IPS-20b (cell line): ENCODE measurements at regions not wholly inside any gene's neighbourhood (a gene's known extent, or its start where the extent isn't known, plus 50 kb on each side); places are given as distances from the start of the nearest gene placed in this dataset.
"Not testable (repeated sequence)": the region's sequence is repeated elsewhere in the genome, so short reads cannot be mapped to it uniquely, and the experiment has no call there.

Source experiments
- H3K27ac ChIP-seq: one replicate; pipeline ENCODE4 v1.5.1; 2013; ENCODE audit warnings: low read length
- H3K27me3 ChIP-seq: 2 replicates; pipeline ENCODE4 v1.6.1; 2013; ENCODE audit warnings: mild to moderate bottlenecking, low read length, inconsistent platforms; ENCODE audit not compliant: insufficient read depth
- H3K36me3 ChIP-seq: 2 replicates; pipeline ENCODE4 v1.6.1; 2013; ENCODE audit warnings: low read depth, mild to moderate bottlenecking, inconsistent platforms, low read length, moderate library complexity; ENCODE audit not compliant: insufficient read depth
- H3K4me1 ChIP-seq: 2 replicates; pipeline ENCODE4 v1.6.1; 2013; ENCODE audit warnings: mild to moderate bottlenecking, control low read depth, inconsistent platforms, low read length, moderate library complexity; ENCODE audit not compliant: insufficient read depth
- H3K4me3 ChIP-seq: 2 replicates; pipeline ENCODE4 v1.5.1; 2013; ENCODE audit warnings: mild to moderate bottlenecking, low read length, inconsistent platforms
- H3K9ac ChIP-seq: 2 replicates; pipeline ENCODE4 v1.6.1; 2013; ENCODE audit warnings: low read depth, mild to moderate bottlenecking, inconsistent platforms, low read length, moderate library complexity
- H3K9me3 ChIP-seq: 2 replicates; pipeline ENCODE4 v1.6.1; 2013; ENCODE audit warnings: mild to moderate bottlenecking, low read depth, low read length, inconsistent platforms; ENCODE audit not compliant: insufficient read depth

- Histone ChIP-seq H3K27me3 (peaks cover 42% of the 10 kb centered on the region), H3K4me1 (peaks cover 6% of the 10 kb centered on the region; the same call in 1 of the 2 replicates)
These were observed 159.8 kb upstream of the CDH4 start for GRCh38 chr20:61092251-61092650.

GRCh38 chr20:61094581-61094980 lies 157.5 kb upstream of the CDH4 start:
- H3K27me3 ChIP-seq, result peaks cover 51% of the 10 kb centered on the region
- no peak overlapping the region for H3K9ac ChIP-seq
- peaks cover 3% of the 10 kb centered on the region; the same call in 1 of the 2 replicates for H3K9me3 ChIP-seq
- peaks cover 6% of the 10 kb centered on the region; the same call in 1 of the 2 replicates for H3K4me1 ChIP-seq
- no peaks in the 10 kb centered on the region for H3K36me3 ChIP-seq
- no peak overlapping the region for H3K4me3 ChIP-seq
- no peak overlapping the region for H3K27ac ChIP-seq

More at GRCh38 chr20:61092251-61092650, 159.8 kb upstream of the CDH4 start:
- Histone ChIP-seq H3K27ac (no peak overlapping the region), H3K9ac (no peak overlapping the region), H3K9me3 (peaks cover 3% of the 10 kb centered on the region; the same call in 1 of the 2 replicates), H3K36me3 (no peaks in the 10 kb centered on the region), H3K4me3 (no peak overlapping the region)

GRCh38 chr20:61096463-61096862 lies 155.6 kb upstream of the CDH4 start:
- Histone ChIP-seq H3K9ac (no peak overlapping the region), H3K4me1 (peaks cover 6% of the 10 kb centered on the region; the same call in 1 of the 2 replicates), H3K27ac (no peak overlapping the region), H3K4me3 (no peak overlapping the region), H3K36me3 (no peaks in the 10 kb centered on the region), H3K27me3 (peaks cover 62% of the 10 kb centered on the region), H3K9me3 (peaks cover 3% of the 10 kb centered on the region; the same call in 1 of the 2 replicates)

DNA sequence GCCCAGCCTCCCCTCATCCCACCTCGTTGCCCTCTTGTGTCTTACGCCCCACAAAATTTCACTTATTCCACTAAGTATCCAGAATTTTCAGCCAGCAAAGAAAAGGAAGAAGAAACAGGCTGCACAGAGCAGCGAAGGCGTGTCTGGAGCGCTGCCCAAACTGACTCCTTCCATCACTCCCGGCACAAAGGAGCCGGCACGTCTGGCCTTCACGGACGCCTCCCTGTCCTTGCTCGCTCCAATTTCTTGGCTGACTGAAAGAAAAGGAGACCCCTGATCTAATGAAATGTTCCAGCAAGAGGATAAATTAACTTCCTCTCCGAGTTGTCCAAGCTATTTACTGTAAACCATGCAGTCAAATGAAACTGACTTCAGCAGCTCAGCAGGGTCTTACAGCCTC lies 152.3 kb upstream of the CDH4 start:
- Histone ChIP-seq H3K27me3 (peaks cover 67% of the 10 kb centered on the region), H3K9ac (no peak overlapping the region), H3K27ac (no peak overlapping the region), H3K4me3 (no peak overlapping the region), H3K9me3 (no peaks in the 10 kb centered on the region; the same call in 1 of the 2 replicates), H3K4me1 (no peaks in the 10 kb centered on the region), H3K36me3 (no peaks in the 10 kb centered on the region)

DNA sequence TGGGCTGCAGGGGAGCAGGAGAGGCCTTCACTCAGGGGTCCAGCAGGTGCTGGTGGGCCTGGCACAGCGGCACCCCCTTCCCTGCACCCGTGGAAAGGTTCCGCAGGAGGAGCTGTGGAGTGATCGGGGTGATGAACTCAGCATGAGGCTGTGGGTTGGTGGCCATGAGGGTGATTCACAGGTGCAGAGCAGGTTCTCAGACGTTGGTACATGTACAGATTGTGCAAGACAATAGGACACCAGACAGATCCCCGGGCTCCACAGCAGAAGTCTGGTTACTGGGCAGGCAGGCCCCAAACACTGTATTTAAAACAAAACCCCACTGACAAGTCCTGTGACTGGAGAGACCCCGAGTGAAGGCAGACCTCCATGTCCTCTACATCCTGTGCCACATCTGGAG lies 151.6 kb upstream of the CDH4 start:
- H3K27ac ChIP-seq, result no peak overlapping the region
- H3K9ac ChIP-seq, result no peak overlapping the region
- H3K27me3 ChIP-seq, result peaks cover 74% of the 10 kb centered on the region
- no peaks in the 10 kb centered on the region for H3K36me3 ChIP-seq
- no peaks in the 10 kb centered on the region for H3K4me1 ChIP-seq
- H3K9me3 ChIP-seq, result no peaks in the 10 kb centered on the region; the same call in 1 of the 2 replicates
- H3K4me3 ChIP-seq, result no peak overlapping the region

DNA sequence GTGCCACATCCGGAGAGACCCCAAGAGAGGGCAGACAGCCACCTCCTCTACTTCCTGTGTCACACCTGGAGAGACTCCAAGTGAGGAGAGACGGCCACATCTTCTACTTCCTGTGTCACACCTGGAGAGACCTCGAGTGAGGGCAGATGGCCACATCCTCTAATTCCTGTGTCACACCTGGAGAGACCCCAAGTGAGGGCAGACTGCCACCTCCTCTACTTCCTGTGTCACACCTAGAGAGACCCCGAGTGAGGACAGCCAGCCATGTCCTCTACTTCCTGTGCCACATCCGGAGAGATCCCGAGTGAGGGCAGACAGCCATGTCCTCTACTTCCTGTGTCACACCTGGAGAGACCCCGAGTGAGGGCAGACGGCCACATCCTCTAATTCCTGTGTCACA lies 150.7 kb upstream of the CDH4 start:
- H3K9ac ChIP-seq, H3K36me3 ChIP-seq, H3K27ac ChIP-seq, H3K9me3 ChIP-seq, H3K4me3 ChIP-seq, H3K4me1 ChIP-seq: not testable (repeated sequence)
- H3K27me3 ChIP-seq, result peaks cover 76% of the 10 kb centered on the region

DNA sequence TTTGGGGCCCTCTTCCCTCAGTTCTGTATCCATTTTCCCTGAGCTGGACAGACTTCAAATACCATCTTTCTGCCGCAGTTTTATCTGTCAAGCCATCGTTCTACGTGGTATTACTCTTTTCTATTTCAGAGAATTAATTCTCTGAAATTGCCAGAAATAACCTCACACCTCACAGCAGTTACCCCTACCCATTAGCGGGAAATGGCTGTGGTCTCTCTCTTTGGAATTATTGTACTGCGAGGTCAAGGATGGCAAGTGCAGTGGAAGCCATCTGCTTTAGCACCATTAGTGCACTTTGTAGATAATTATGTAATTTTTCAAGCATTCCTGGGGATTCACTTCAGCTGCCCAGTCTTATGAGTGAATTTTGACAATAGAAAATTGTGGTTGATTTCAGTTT lies 147.8 kb upstream of the CDH4 start:
- Histone ChIP-seq H3K36me3 (no peaks in the 10 kb centered on the region), H3K27me3 (peaks cover 88% of the 10 kb centered on the region), H3K4me3 (no peak overlapping the region), H3K9me3 (no peaks in the 10 kb centered on the region), H3K4me1 (no peaks in the 10 kb centered on the region), H3K9ac (no peak overlapping the region), H3K27ac (no peak overlapping the region)

DNA sequence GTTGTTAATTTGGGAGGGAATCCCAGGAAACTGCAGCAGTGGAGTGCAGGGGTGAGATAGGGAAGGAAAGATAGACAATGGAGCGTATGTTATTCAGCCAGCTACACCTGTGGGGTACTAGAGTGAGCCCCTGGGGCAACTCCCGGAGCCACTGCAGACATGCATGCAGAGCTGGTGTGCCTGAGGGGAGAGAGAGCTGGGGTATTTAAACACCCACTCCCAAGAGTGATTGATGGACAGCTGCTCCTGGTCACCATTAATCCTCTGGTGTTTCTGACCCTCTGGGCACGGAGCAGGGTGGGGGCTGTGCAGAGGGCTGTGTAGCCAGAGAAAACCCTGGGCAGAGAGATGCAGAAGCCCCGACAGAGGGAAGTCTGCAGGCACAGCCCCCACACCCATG lies 146.7 kb upstream of the CDH4 start:
- H3K27ac ChIP-seq, result no peak overlapping the region
- no peaks in the 10 kb centered on the region for H3K9me3 ChIP-seq
- no peaks in the 10 kb centered on the region for H3K36me3 ChIP-seq
- no peaks in the 10 kb centered on the region for H3K4me1 ChIP-seq
- H3K4me3 ChIP-seq, result no peak overlapping the region
- no peak overlapping the region for H3K9ac ChIP-seq
- H3K27me3 ChIP-seq, result peaks cover 88% of the 10 kb centered on the region

DNA sequence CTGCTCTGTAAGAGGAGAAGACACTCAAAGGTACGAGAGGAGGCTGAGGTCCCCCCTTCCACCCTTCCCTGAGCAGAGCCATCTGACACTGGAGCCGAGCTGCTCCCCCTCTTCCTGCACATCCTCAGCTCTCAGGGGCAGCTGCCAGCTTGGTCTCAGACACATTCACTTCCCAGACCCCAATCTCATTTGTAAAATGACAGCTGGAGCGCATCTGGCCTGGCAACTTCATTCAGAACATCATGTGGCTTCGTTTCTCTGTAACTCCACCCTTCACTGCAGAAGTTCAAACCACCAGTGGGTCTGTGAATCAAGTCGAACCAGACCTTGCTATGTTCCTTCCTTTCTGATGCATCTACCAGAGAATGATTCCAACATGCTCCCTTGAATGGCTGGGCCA lies 145.6 kb upstream of the CDH4 start:
- Histone ChIP-seq H3K9ac (no peak overlapping the region), H3K4me1 (no peaks in the 10 kb centered on the region), H3K4me3 (no peak overlapping the region), H3K27me3 (peaks cover 96% of the 10 kb centered on the region), H3K36me3 (no peaks in the 10 kb centered on the region), H3K27ac (no peak overlapping the region), H3K9me3 (no peaks in the 10 kb centered on the region)

- H3K4me1 ChIP-seq, result no peaks in the 10 kb centered on the region
- H3K27me3 ChIP-seq, result peaks cover 91% of the 10 kb centered on the region
- no peak overlapping the region for H3K27ac ChIP-seq
These were observed 142.7 kb upstream of the CDH4 start for GRCh38 chr20:61109221-61109805.

GRCh38 chr20:61112515-61112914 lies 139.5 kb upstream of the CDH4 start:
- Histone ChIP-seq H3K36me3 (no peaks in the 10 kb centered on the region), H3K27me3 (peaks cover 77% of the 10 kb centered on the region), H3K4me1 (no peaks in the 10 kb centered on the region), H3K9me3 (no peaks in the 10 kb centered on the region), H3K4me3 (no peak overlapping the region), H3K9ac (no peak overlapping the region), H3K27ac (no peak overlapping the region)

More at GRCh38 chr20:61109221-61109805, 142.7 kb upstream of the CDH4 start:
- H3K36me3 ChIP-seq, result no peaks in the 10 kb centered on the region
- no peak overlapping the region for H3K4me3 ChIP-seq
- no peaks in the 10 kb centered on the region for H3K9me3 ChIP-seq
- H3K9ac ChIP-seq, result no peak overlapping the region

DNA sequence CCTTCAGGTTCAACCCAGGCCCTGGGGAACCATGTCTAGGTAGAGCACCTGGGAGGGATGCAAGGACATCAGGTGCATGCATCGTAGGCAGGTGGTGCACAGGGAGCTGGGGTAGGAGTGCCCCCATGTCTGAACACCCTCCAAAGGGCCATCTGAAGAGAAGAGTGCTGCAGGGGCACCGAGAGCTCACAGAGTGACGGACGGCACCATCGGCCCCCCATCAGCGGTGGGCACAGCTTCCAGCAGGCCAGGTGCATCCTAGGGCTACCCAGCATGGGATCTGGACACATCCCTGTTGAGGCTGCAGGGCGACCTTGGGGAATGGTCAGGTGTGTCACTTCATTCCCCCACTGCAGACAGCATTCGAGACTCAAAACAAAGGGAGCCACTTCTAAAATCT lies 138.3 kb upstream of the CDH4 start:
- Histone ChIP-seq H3K36me3 (no peaks in the 10 kb centered on the region), H3K9ac (no peak overlapping the region), H3K9me3 (no peaks in the 10 kb centered on the region), H3K4me3 (no peak overlapping the region), H3K27me3 (peaks cover 76% of the 10 kb centered on the region), H3K4me1 (no peaks in the 10 kb centered on the region), H3K27ac (no peak overlapping the region)
